RWPE1 (cell line): ENCODE measurements at regions not wholly inside any gene's neighbourhood (a gene's known extent, or its start where the extent isn't known, plus 50 kb on each side); places are given as distances from the start of the nearest gene placed in this dataset.

Experiments
- CTCF ChIA-PET: fragments of 350-600 bp; sonication (Branson Sonifier 250); formaldehyde crosslinking; extraction: SDS; loops from one replicate; lab custom pipeline; 2021; lab: Yijun Ruan, JAX
- POLR2A ChIA-PET: fragments of 400-600 bp; formaldehyde crosslinking; extraction: SDS; loops from one replicate; lab custom pipeline; 2020; ENCODE audit warnings: antibody characterized with exemption; ENCODE audit not compliant: low non-redundant PET; lab: Yijun Ruan, JAX
- DNase-seq: peaks from one replicate; pipeline ENCODE4 v3.0.0; 2012; ENCODE audit warnings: low spot score
- H3K27ac ChIP-seq: fragments of 450-650 bp; 2 replicates; pipeline ENCODE4 v1.5.1; 2017
- TF ChIP-seq, protein P1 (sequence below): fragments of 450-650 bp; conservative IDR thresholded peaks from 2 replicates; pipeline ENCODE4 v1.5.1; 2017; ENCODE audit warnings: low read depth, mild to moderate bottlenecking

DNA sequence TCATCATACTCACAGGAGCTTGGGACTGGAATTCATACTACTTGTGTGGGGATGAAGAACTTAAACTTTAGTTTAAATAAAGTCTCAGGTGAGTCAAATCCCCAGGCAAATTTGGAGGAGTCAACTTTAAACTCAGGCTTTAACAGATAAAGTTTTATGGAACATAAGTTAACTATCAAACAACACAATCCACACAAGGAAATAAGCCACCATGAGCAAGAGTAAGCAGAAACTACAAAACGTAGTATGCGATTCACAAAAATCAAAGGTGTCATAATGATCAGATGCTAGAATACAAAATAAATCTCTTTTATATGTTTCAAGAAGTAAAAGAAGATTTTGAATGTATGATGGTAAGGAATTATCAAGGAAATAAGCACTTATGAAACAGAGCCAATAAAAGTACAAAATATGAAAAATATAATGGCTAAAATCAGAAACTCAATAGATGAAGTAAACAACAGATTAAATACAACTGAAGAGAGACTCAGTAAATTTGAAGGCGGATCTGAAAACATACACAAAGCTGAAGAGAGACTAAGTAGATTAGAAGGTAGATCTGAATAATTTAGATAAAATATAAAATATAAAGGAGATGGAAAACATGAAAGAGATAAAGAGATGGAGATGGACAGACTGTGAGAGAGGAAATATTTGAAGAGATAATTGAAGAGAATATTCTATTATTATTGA is 97.5 kb upstream of the TWIST2 start:
- TF ChIP-seq, protein P1, sequence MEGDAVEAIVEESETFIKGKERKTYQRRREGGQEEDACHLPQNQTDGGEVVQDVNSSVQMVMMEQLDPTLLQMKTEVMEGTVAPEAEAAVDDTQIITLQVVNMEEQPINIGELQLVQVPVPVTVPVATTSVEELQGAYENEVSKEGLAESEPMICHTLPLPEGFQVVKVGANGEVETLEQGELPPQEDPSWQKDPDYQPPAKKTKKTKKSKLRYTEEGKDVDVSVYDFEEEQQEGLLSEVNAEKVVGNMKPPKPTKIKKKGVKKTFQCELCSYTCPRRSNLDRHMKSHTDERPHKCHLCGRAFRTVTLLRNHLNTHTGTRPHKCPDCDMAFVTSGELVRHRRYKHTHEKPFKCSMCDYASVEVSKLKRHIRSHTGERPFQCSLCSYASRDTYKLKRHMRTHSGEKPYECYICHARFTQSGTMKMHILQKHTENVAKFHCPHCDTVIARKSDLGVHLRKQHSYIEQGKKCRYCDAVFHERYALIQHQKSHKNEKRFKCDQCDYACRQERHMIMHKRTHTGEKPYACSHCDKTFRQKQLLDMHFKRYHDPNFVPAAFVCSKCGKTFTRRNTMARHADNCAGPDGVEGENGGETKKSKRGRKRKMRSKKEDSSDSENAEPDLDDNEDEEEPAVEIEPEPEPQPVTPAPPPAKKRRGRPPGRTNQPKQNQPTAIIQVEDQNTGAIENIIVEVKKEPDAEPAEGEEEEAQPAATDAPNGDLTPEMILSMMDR, result no peak
- POLR2A ChIA-PET, result no interaction called here
- CTCF ChIA-PET, result no interaction called here
- DNase-seq, result no peak
- H3K27ac ChIP-seq, result no peak overlapping the region

DNA sequence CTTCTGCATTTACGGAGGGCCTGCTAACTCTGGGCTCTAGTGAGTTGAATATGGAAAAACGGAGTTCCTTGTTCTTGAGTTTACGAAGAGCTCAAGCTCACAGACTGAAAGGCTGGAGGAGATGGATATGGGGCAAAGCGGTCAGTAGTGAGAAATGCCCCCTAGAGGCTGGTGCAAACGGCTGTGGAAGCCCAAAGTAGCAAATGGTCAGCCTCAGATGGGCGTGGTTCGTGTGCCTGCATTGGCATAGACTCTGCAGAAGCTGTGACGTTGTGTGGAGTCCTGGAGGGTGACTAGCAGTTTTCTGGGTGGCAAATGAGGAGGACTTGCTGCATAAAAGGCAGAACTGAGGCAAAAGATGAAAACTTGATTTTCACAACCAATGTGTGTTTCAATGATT is 93.6 kb upstream of the TWIST2 start:
- no peak for DNase-seq
- TF ChIP-seq, protein P1, result no peak
- ChIA-PET POLR2A (no interaction called here), CTCF (interaction anchor here (0.7 to 0.9 kb wide), 3 partner anchors 26 to 521 kb away, joined by 3 read pairs; no protein-coding TSS in a partner anchor)
- no peak overlapping the region for H3K27ac ChIP-seq

GRCh38 chr2:238761868-238762267 is 86.0 kb upstream of the TWIST2 start:
- no peak overlapping the region for H3K27ac ChIP-seq
- TF ChIP-seq, protein P1, result no peak
- CTCF ChIA-PET, result interaction anchor here (0.6 to 1.6 kb wide), 2 partner anchors 9 to 23 kb away, joined by 3 to 7 read pairs; no protein-coding TSS in a partner anchor
- DNase-seq, result peak; percentile 26
- POLR2A ChIA-PET, result no interaction called here

DNA sequence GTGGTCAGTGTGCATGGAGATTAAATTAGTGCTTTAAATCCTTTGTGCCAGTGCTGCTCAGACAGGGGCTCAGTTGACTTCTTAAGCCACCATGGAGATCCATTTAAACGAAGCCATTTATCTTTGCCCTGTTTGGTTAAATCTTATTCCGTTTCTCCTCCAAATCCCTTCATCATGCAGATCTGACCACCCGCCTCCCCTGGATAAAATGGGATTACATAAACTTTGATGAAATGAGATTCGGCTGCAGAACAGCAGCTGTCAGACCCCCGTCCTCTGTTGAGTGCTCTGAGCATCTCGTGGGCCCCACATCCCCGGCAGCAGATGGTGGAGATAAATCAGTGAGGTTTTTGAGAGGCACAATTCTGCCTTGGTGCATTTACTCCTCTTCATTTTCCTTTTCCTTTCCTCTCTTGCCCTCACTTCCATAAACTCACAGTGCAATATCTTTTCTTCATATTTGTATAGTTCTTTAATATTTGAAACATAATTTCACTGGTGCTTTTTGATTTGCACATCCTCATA is 84.4 kb upstream of the TWIST2 start:
- TF ChIP-seq, protein P1, result no peak
- ChIA-PET POLR2A (no interaction called here), CTCF (interaction anchor here (0.6 to 1.6 kb wide), 2 partner anchors 22 to 406 kb away, joined by 4 to 7 read pairs; no protein-coding TSS in a partner anchor)
- DNase-seq, result no peak
- no peak overlapping the region for H3K27ac ChIP-seq

DNA sequence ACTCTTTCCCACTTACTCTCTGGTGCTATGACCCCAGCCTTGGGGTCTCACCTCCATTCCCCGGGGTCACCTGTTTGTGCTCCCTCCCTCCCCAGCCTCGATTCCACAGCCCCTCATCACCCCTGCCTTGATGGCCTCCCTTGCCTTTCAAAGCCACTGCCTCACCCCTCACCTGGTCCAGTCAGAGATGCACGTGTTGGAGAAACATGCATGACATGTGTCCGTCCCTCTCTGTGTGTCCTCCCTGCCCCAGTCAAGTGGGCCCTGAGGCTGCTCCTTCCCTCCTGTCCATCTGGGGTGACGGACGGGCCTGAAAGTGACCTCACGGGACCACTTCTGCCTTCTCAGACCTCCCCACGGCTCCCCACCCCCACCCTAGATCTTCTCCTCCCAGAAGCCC is 82.3 kb upstream of the TWIST2 start:
- DNase-seq, result no peak
- TF ChIP-seq, protein P1, result no peak
- H3K27ac ChIP-seq, result no peak overlapping the region
- ChIA-PET CTCF (no interaction called here), POLR2A (no interaction called here)

GRCh38 chr2:238771218-238771617 is 76.7 kb upstream of the TWIST2 start:
- ChIA-PET POLR2A (no interaction called here), CTCF (interaction anchor here (0.7 to 0.9 kb wide), 2 partner anchors 9 to 14 kb away, joined by 3 to 5 read pairs; no protein-coding TSS in a partner anchor)
- no peak for DNase-seq

More at GRCh38 chr2:238771218-238771617, 76.7 kb upstream of the TWIST2 start:
- TF ChIP-seq, protein P1, result no peak
- H3K27ac ChIP-seq, result no peak overlapping the region
